Mucosa of rectum (tissue), 2 donors: ENCODE measurements at regions not wholly inside any gene's neighbourhood (a gene's known extent, or its start where the extent isn't known, plus 50 kb on each side); places are given as distances from the start of the nearest gene placed in this dataset.

Experiments used
- H3K27ac ChIP-seq, 2 donors: one replicate each; pipeline ENCODE4 v1.7.0; 2013; ENCODE audit warnings: inconsistent platforms in 2 of 2, low read depth in 2 of 2, low read length in 2 of 2
- H3K27me3 ChIP-seq, 2 donors: one replicate each; pipeline ENCODE4 v1.7.0; 2013; ENCODE audit warnings: low read length in 2 of 2; ENCODE audit not compliant: control insufficient read depth in 2 of 2, insufficient read depth in 2 of 2
- H3K36me3 ChIP-seq, 2 donors: one replicate each; pipeline ENCODE4 v1.7.0; 2013; ENCODE audit warnings: low read length in 2 of 2; ENCODE audit not compliant: control insufficient read depth in 2 of 2, insufficient read depth in 2 of 2
- H3K4me1 ChIP-seq, 2 donors: one replicate each; pipeline ENCODE4 v1.7.0; 2013; ENCODE audit warnings: low read length in 2 of 2, mild to moderate bottlenecking in 1 of 2; ENCODE audit not compliant: control insufficient read depth in 2 of 2, insufficient read depth in 2 of 2
- H3K4me3 ChIP-seq, 2 donors: one replicate each; pipeline ENCODE4 v1.7.0; 2013; ENCODE audit warnings: low read length in 2 of 2
- H3K9ac ChIP-seq, 2 donors: one replicate each; pipeline ENCODE4 v1.7.0; 2013; ENCODE audit warnings: low read length in 2 of 2, low read depth in 1 of 2, mild to moderate bottlenecking in 1 of 2
- H3K9me3 ChIP-seq, 2 donors: one replicate each; pipeline ENCODE4 v1.7.0; 2013; ENCODE audit warnings: low read length in 2 of 2; ENCODE audit not compliant: control insufficient read depth in 2 of 2
- donor health status: healthy.
- donor health status: Normal muscosa, but diverticular disease.

GRCh38 chr22:19574247-19574646 is 50.0 kb upstream of the CLDN5 start:
- H3K36me3 ChIP-seq: no peaks in the 10 kb centered on the region
- H3K27me3 ChIP-seq: no peaks in the 10 kb centered on the region
- H3K27ac ChIP-seq: no peak overlapping the region
- H3K9ac ChIP-seq: no peak overlapping the region
- no peak overlapping the region for H3K4me3 ChIP-seq
- no peaks in the 10 kb centered on the region for H3K4me1 ChIP-seq
- no peaks in the 10 kb centered on the region for H3K9me3 ChIP-seq

DNA sequence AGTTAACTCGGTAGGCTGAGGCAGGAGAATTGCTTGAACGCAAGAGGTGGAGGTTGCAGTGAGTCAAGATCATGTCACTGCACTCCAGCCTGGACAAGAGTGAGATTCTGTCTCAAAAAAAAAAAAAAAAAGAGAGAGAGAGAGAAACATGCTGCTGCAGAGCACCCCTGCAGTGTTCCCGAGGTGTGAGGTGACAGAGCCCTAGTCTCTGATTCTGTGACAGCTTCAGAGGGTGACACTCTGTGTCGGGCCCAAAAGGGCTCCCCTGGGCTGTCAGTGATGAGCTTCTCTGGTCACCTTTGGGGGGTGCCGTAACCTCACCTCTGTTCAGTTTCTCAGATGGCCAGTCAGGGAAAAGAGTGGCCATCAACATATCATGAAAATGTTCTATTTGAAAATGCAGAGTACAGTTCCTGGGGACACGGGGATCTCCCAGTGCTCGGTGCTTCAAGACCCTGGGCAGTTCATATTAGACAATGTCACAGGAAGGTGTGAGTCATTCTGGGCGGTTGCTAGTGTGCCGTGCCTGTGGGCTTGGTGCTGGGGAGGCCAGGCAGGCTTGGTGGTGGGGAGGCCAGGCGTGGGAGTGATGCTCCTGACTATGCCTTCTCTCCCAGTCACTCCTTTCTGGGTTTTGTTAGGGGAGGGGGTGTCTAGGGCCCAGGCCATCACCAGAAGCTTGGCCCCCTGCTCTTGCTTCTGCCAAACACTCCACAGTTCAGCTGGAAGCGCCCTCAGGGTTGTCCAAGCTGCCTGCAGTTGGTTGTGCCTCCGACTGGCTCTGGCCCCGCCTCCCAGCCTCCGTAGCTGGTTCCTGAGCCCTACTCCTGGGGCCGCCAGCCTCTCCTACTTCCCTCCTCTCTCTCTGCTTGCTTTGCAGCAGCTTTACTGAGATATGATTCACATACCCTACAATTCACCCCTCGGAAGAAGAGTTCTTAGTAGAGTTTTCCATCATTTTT is 52.5 kb upstream of the CLDN5 start:
- no peak overlapping the region for H3K27ac ChIP-seq

DNA sequence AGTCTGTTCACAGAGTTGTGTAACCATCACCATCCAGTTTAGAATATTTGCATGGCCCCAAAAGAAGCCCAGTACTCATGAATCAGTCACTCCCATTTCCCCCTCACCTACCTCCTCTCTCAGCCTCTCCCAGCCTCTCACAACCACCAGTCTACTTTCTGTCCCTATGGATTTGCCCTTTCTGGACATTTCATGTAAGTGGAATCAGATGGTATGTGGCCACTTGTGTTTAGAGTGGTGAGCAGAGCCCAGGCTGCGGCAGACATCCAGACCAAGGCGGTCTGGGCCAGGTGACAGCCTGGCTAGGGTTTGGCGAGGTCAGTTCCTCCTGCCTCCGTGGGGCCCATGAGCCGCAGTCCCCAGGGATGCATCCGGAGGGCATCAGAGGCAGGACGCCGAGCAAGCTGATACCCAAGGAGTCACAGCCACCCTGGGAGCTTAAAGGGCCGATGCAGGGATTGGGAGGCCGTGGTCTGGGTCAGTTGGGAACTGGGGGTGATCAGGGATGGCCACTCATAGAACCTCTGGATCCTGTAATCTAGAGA is 53.3 kb upstream of the CLDN5 start:
- Histone ChIP-seq H3K9me3 (no peaks in the 10 kb centered on the region), H3K4me3 (no peak overlapping the region), H3K27ac (no peak overlapping the region), H3K27me3 (no peaks in the 10 kb centered on the region), H3K9ac (no peak overlapping the region), H3K4me1 (no peaks in the 10 kb centered on the region), H3K36me3 (no peaks in the 10 kb centered on the region)

More for the DNA sequence above, 52.5 kb upstream of the CLDN5 start:
- no peaks in the 10 kb centered on the region for H3K36me3 ChIP-seq
- no peaks in the 10 kb centered on the region for H3K4me1 ChIP-seq
- H3K27me3 ChIP-seq: no peaks in the 10 kb centered on the region
- H3K9ac ChIP-seq: no peak overlapping the region
- no peak overlapping the region for H3K4me3 ChIP-seq
- no peaks in the 10 kb centered on the region for H3K9me3 ChIP-seq

DNA sequence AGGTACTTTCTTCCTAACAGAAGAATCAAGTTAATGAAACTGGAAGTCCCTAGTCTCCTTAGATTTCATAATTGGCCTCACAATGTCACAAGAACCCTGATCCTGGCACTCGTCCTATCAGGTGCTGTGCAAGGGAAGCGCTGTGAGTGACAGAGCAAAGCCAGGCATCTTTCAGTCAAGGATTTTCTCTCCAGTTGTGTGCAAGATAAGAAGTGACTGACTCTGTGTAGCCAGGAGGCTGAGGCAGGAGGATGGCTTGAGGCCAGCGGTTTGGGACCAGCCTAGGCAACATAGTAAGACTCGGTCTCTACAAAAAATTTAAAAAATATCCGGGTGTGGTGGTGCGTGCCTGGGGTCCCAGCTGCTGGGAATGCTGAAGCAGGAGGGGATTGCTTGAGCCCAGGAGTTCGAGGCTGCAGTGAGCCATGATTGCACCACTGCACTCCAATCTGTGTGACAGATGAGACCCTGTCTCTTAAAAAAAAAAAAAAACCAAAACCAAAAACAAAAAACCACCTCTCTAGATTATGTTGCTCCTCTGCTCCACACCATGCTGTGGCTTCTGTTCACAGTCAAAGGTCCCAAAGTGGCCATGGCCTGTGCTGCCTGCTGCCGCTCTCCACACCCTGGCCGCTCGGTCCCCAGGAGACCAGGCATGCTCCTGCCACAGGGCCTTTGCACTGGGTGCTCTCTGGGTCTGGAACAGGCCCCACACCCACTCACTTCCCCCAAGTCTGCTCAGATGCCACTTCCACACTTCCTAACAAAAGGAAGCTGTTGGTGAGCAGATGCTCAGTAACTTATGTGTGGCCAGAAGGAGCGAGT is 54.2 kb upstream of the CLDN5 start:
- H3K4me1 ChIP-seq: no peaks in the 10 kb centered on the region
- H3K27me3 ChIP-seq: no peaks in the 10 kb centered on the region
- no peak overlapping the region for H3K9ac ChIP-seq
- H3K4me3 ChIP-seq: no peak overlapping the region
- no peaks in the 10 kb centered on the region for H3K36me3 ChIP-seq
- no peaks in the 10 kb centered on the region for H3K9me3 ChIP-seq
- no peak overlapping the region for H3K27ac ChIP-seq

DNA sequence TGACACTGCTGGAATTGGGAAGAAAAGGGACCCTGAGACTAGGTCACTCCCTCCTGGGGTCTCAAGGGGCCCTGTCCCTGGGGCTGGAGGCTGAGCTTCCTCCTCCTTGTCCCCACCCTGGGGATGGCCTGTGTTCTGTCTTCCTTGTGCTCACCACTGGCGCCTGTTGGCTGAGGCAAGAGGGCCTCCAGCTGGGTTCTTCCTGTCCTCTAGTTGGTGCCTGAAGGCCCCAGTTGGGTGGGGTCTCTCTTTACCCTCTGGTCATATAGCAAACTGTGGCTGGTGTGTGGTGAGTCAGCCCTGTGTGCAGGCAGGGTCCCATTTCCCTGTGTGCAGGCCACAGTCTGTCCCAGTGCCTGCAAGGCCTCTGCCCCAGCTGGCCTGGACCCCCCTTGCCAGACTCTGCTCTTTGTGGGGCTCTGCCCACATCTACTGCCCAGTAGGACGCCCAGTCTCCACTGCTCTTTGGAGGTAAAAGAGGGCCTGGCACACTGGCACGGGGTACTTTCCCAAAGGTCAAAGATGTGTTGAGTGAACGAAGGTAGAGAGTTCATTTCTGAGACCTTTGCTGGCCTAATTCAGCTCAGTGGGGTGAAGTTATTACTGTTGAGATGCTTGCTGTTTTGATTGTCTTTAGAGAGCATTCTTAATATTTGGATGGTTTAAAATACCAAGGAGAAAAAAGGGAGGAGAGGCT is 55.1 kb upstream of the CLDN5 start:
- Histone ChIP-seq H3K9ac (no peak overlapping the region), H3K36me3 (no peaks in the 10 kb centered on the region), H3K4me1 (no peaks in the 10 kb centered on the region), H3K4me3 (no peak overlapping the region), H3K27me3 (no peaks in the 10 kb centered on the region), H3K9me3 (no peaks in the 10 kb centered on the region), H3K27ac (peak overlapping the region in 1 of 2 donors; percentile 17)

- H3K4me1 ChIP-seq: no peaks in the 10 kb centered on the region
- H3K9me3 ChIP-seq: no peaks in the 10 kb centered on the region
- no peak overlapping the region for H3K27ac ChIP-seq
- H3K27me3 ChIP-seq: no peaks in the 10 kb centered on the region
- no peaks in the 10 kb centered on the region for H3K36me3 ChIP-seq
- H3K4me3 ChIP-seq: no peak overlapping the region
- no peak overlapping the region for H3K9ac ChIP-seq
Measured at GRCh38 chr22:19579880-19580279, 55.7 kb upstream of the CLDN5 start.

DNA sequence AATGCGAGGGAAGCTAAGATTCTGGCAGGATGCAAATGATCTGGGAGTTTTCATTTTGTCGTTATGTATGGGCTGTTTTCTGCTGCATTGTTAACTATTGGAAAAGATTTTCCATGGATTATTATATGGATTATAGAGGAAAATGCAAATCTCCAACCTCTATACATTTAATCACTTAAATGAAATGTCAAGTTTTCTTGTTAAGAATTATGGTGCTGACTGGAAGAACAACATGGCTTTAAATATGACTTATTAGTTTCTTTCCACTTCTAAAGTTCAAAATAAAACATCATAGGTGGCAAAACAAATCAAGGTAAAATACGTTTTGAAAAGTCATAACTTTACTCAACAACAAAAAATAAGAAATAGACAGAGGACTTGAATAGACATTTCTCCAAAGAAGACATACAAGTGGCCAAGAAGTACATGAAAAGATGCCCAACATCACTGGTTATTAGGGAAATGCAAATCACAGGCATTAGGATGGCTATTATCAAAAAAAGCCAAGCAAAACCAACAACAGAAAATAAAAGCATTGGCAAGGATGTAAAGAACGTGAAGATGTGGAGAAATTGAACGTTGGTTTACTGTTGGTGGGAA is 56.2 kb upstream of the CLDN5 start:
- Histone ChIP-seq H3K9me3 (no peaks in the 10 kb centered on the region), H3K27me3 (no peaks in the 10 kb centered on the region), H3K4me1 (no peaks in the 10 kb centered on the region), H3K27ac (no peak overlapping the region), H3K36me3 (no peaks in the 10 kb centered on the region), H3K4me3 (no peak overlapping the region), H3K9ac (no peak overlapping the region)

DNA sequence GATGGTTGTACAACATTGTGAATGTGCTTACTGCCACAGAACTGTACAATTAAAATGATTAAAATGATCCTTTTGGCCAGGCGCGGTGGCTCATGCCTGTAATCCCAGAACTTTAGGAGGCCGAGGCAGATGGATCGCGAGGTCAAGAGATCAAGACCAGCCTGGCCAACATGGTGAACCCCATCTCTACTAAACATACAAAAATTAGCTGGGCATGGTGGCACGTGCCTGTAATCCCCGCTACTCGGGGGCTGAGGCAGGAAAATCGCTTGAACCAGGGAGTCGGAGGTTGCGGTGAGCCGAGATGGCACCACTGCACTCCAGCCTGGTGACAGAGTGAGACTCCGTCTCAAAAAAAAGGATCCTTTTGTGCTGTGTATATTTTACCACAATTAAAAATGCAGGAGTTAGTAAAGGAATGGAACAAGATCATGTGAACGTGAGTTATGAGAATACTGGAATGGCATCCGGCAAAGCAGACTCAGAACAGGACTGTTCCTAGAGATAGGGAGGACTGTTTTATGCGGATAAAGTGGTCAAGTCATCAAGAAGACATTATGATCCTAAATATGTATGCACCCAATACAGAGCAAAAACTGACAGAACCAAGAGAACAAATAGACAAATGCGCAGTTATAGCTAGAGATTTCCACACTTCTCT is 58.0 kb upstream of the CLDN5 start:
- Histone ChIP-seq H3K9me3 (no peaks in the 10 kb centered on the region), H3K9ac (no peak overlapping the region), H3K27ac (no peak overlapping the region), H3K27me3 (peaks cover 0 to 3% of the 10 kb centered on the region in 2 donors), H3K4me1 (no peaks in the 10 kb centered on the region), H3K36me3 (no peaks in the 10 kb centered on the region), H3K4me3 (no peak overlapping the region)

- Histone ChIP-seq H3K9ac (no peak overlapping the region), H3K27me3 (peaks cover 0 to 4% of the 10 kb centered on the region in 2 donors), H3K27ac (no peak overlapping the region), H3K36me3 (no peaks in the 10 kb centered on the region), H3K4me3 (no peak overlapping the region), H3K4me1 (no peaks in the 10 kb centered on the region), H3K9me3 (no peaks in the 10 kb centered on the region)
Measured at GRCh38 chr22:19586922-19587684, 62.9 kb upstream of the CLDN5 start.
